MM.1S (cell line): ENCODE measurements at regions not wholly inside any gene's neighbourhood (a gene's known extent, or its start where the extent isn't known, plus 50 kb on each side); places are given as distances from the start of the nearest gene placed in this dataset.

ENCODE experiments used
- EZH2 ChIP-seq: fragments of 300-600 bp; sonication (generic); optimal IDR thresholded peaks from 2 replicates; pipeline ENCODE3; 2017; ENCODE audit warnings: low read depth, mild to moderate bottlenecking, antibody characterized with exemption, low read length, mixed read lengths
- TF ChIP-seq, protein P1 (sequence below): fragments of 300-600 bp; sonication (generic); IDR thresholded peaks from 2 replicates; pipeline ENCODE4 v1.5.1; 2016; ENCODE audit warnings: antibody characterized with exemption, low read length, mixed read lengths

- TF ChIP-seq, protein P1, sequence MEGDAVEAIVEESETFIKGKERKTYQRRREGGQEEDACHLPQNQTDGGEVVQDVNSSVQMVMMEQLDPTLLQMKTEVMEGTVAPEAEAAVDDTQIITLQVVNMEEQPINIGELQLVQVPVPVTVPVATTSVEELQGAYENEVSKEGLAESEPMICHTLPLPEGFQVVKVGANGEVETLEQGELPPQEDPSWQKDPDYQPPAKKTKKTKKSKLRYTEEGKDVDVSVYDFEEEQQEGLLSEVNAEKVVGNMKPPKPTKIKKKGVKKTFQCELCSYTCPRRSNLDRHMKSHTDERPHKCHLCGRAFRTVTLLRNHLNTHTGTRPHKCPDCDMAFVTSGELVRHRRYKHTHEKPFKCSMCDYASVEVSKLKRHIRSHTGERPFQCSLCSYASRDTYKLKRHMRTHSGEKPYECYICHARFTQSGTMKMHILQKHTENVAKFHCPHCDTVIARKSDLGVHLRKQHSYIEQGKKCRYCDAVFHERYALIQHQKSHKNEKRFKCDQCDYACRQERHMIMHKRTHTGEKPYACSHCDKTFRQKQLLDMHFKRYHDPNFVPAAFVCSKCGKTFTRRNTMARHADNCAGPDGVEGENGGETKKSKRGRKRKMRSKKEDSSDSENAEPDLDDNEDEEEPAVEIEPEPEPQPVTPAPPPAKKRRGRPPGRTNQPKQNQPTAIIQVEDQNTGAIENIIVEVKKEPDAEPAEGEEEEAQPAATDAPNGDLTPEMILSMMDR: no peak
- no peak for TF ChIP-seq EZH2
Measured at GRCh38 chr3:147773116-147773630, 364.0 kb downstream of the ZIC1 start.
